H1 (cell line): ENCODE measurements at regions not wholly inside any gene's neighbourhood (a gene's known extent, or its start where the extent isn't known, plus 50 kb on each side); places are given as distances from the start of the nearest gene placed in this dataset.

Experiments used
- CTCF ChIA-PET: fragments of 300-600 bp; sonication (Branson Sonifier 250); formaldehyde crosslinking; loops from one replicate; lab custom pipeline; 2021; ENCODE audit not compliant: partially characterized antibody; lab: Charles Lee
- POLR2A ChIA-PET: fragments of 300-600 bp; sonication (Branson Sonifier 250); formaldehyde crosslinking; loops from one replicate; lab custom pipeline; 2021; ENCODE audit warnings: inconsistent platforms; ENCODE audit not compliant: partially characterized antibody; lab: Charles Lee
- DNase-seq, 2 experiments: peaks; one replicate each; pipeline versions ENCODE4 v3.0.0 to v3.0.0-alpha.2; 2010 to 2022; ENCODE audit warnings: low spot score in 2 of 2, low read depth in 1 of 2, mixed read lengths in 1 of 2
- FAIRE-seq: peaks from 2 replicates; lab custom pipeline; 2011; peaks lifted over from hg19 to GRCh38; lab: Jason Lieb, UNC
- H2AFZ ChIP-seq: 2 replicates; pipeline ENCODE4 v1.8.1; 2012; ENCODE audit warnings: low read length, inconsistent platforms
- H2AK5ac ChIP-seq: 2 replicates; pipeline ENCODE4 v1.6.1; 2013; ENCODE audit warnings: low read depth, low read length
- H2BK120ac ChIP-seq: replicated peaks from 2 replicates; pipeline ENCODE3; 2013; ENCODE audit warnings: low read depth, low read length, inconsistent platforms
- H2BK12ac ChIP-seq: 2 replicates; pipeline ENCODE4 v1.6.1; 2013; ENCODE audit warnings: low read depth, low read length
- H2BK15ac ChIP-seq: 2 replicates; pipeline ENCODE4 v1.6.1; 2013; ENCODE audit warnings: low read length
- H2BK20ac ChIP-seq: 2 replicates; pipeline ENCODE4 v1.6.1; 2013; ENCODE audit warnings: low read length
- H2BK5ac ChIP-seq: 2 replicates; pipeline ENCODE4 v1.6.1; 2013; ENCODE audit warnings: low read depth, low read length
- H3K14ac ChIP-seq: 2 replicates; pipeline ENCODE4 v1.6.1; 2013; ENCODE audit warnings: inconsistent platforms; ENCODE audit not compliant: insufficient read length
- H3K18ac ChIP-seq: 2 replicates; pipeline ENCODE4 v1.6.1; 2013; ENCODE audit warnings: low read length; ENCODE audit errors: extremely low read depth
- H3K23ac ChIP-seq: 2 replicates; pipeline ENCODE4 v1.6.1; 2013; ENCODE audit warnings: inconsistent platforms; ENCODE audit not compliant: insufficient read length
- H3K23me2 ChIP-seq: 2 replicates; pipeline ENCODE4 v1.6.1; 2013; ENCODE audit warnings: low read depth, low read length
- H3K27ac ChIP-seq: 2 replicates; pipeline ENCODE4 v1.6.1; 2011; ENCODE audit warnings: low read depth, low read length, inconsistent platforms
- H3K27me3 ChIP-seq, 4 experiments: replicated peaks in 1 of 4; 1 replicate in 1 of 4; 2 replicates in 3 of 4; pipeline versions ENCODE4 v1.6.1 to v1.8.1; 2011 to 2013; ENCODE audit warnings: low read length in 3 of 4, mild to moderate bottlenecking in 3 of 4, inconsistent platforms in 2 of 4, mixed read lengths in 2 of 4, moderate library complexity in 1 of 4; ENCODE audit not compliant: control insufficient read depth in 3 of 4, insufficient read depth in 3 of 4; ENCODE audit errors: extremely low read depth in 1 of 4
- H3K36me3 ChIP-seq, 4 experiments: 2 replicates each; pipeline versions ENCODE4 v1.6.1 to v1.8.1; 2011 to 2013; ENCODE audit warnings: mild to moderate bottlenecking in 4 of 4, low read length in 3 of 4, moderate library complexity in 2 of 4, control low read depth in 1 of 4, inconsistent platforms in 1 of 4; ENCODE audit not compliant: insufficient read depth in 4 of 4, control insufficient read depth in 2 of 4
- H3K4ac ChIP-seq: replicated peaks from 2 replicates; pipeline ENCODE3; 2013; ENCODE audit warnings: low read length, low read depth, mixed read lengths, inconsistent platforms; ENCODE audit not compliant: insufficient read length
- H3K4me1 ChIP-seq, 4 experiments: replicated peaks in 1 of 4; 1 replicate in 1 of 4; 2 replicates in 3 of 4; pipeline versions ENCODE4 v1.6.1 to v1.8.1; 2011 to 2013; ENCODE audit warnings: low read length in 3 of 4, inconsistent platforms in 2 of 4, mixed read lengths in 1 of 4; ENCODE audit not compliant: insufficient read depth in 4 of 4, control insufficient read depth in 3 of 4
- H3K4me2 ChIP-seq, 2 experiments: 2 replicates each; pipeline versions ENCODE4 v1.6.1 to v1.8.1; 2011 to 2013; ENCODE audit warnings: low read depth in 2 of 2, low read length in 2 of 2, control low read depth in 1 of 2, inconsistent platforms in 1 of 2, mild to moderate bottlenecking in 1 of 2; ENCODE audit not compliant: insufficient read depth in 1 of 2
- H3K4me3 ChIP-seq, 4 experiments: fragments of 200-600, 300-600 bp in 1 of 4; sonication (generic), shearing (Covaris generic), sonication (Bioruptor Twin) in 1 of 4; 2 replicates each; pipeline versions ENCODE4 v1.5.1 to v1.8.1; 2011 to 2016; ENCODE audit warnings: low read length in 4 of 4, low read depth in 3 of 4, control low read depth in 2 of 4, inconsistent platforms in 2 of 4, mild to moderate bottlenecking in 2 of 4, mixed read lengths in 1 of 4, moderate library complexity in 1 of 4; ENCODE audit not compliant: insufficient read depth in 2 of 4; ENCODE audit errors: extremely low read depth in 1 of 4
- H3K56ac ChIP-seq: replicated peaks from 2 replicates; pipeline ENCODE3; 2013; ENCODE audit warnings: low read depth, mild to moderate bottlenecking, mixed read lengths, low read length, inconsistent platforms; ENCODE audit not compliant: insufficient read length
- H3K79me1 ChIP-seq: 2 replicates; pipeline ENCODE4 v1.6.1; 2013; ENCODE audit warnings: low read depth, low read length, control low read depth
- H3K79me2 ChIP-seq, 2 experiments: 2 replicates each; pipeline versions ENCODE4 v1.6.1 to v1.8.1; 2012 to 2013; ENCODE audit warnings: low read length in 2 of 2, mild to moderate bottlenecking in 2 of 2, inconsistent platforms in 1 of 2; ENCODE audit not compliant: insufficient read depth in 2 of 2, control insufficient read depth in 1 of 2
- H3K9ac ChIP-seq, 4 experiments: replicated peaks in 1 of 4; 1 replicate in 1 of 4; 2 replicates in 3 of 4; pipeline versions ENCODE4 v1.6.1 to v1.8.1; 2011 to 2013; ENCODE audit warnings: low read depth in 3 of 4, low read length in 3 of 4, control low read depth in 2 of 4, mild to moderate bottlenecking in 2 of 4, moderate library complexity in 2 of 4, inconsistent platforms in 1 of 4; ENCODE audit errors: extremely low read depth in 1 of 4
- H3K9me3 ChIP-seq, 2 experiments: 2 replicates each; pipeline versions ENCODE4 v1.6.1 to v1.8.1; 2012 to 2013; ENCODE audit warnings: mild to moderate bottlenecking in 2 of 2, moderate library complexity in 2 of 2, control low read depth in 1 of 2, inconsistent platforms in 1 of 2, low read depth in 1 of 2, low read length in 1 of 2, mixed read lengths in 1 of 2; ENCODE audit not compliant: insufficient read depth in 2 of 2
- H4K20me1 ChIP-seq, 2 experiments: replicated peaks in 1 of 2; 2 replicates each; pipeline versions ENCODE3 to v1.8.1; 2011 to 2013; ENCODE audit warnings: inconsistent platforms in 2 of 2, low read length in 2 of 2, mild to moderate bottlenecking in 1 of 2; ENCODE audit not compliant: insufficient read depth in 2 of 2, control insufficient read depth in 1 of 2
- H4K5ac ChIP-seq: 2 replicates; pipeline ENCODE4 v1.6.1; 2013; ENCODE audit warnings: low read length, low read depth, mixed read lengths, inconsistent platforms; ENCODE audit not compliant: insufficient read length
- H4K8ac ChIP-seq: 2 replicates; pipeline ENCODE4 v1.8.0; 2013; ENCODE audit warnings: mild to moderate bottlenecking, moderate library complexity, low read length, inconsistent platforms; ENCODE audit not compliant: insufficient read depth; ENCODE audit errors: extremely low read depth
- H4K91ac ChIP-seq: replicated peaks from 2 replicates; pipeline ENCODE3; 2013; ENCODE audit warnings: low read length, mixed read lengths, inconsistent platforms; ENCODE audit not compliant: insufficient read length
- BRCA1 ChIP-seq: IDR thresholded peaks from 2 replicates; pipeline ENCODE4 v1.6.1; 2012; ENCODE audit warnings: low read depth, low read length, improper control_type of control experiment
- CBX5 ChIP-seq: fragments of 300-800, 300-1000 bp; sonication (generic); IDR thresholded peaks from 2 replicates; pipeline ENCODE4 v1.7.1; 2016; ENCODE audit warnings: antibody characterized with exemption, low read length, low read depth
- NRF1 ChIP-seq: IDR thresholded peaks from 2 replicates; pipeline ENCODE4 v1.6.1; 2011; ENCODE audit warnings: mild to moderate bottlenecking, low read depth, low read length, improper control_type of control experiment
- SIRT6 ChIP-seq: IDR thresholded peaks from one replicate; pipeline ENCODE4 v1.7.1; 2012; ENCODE audit warnings: low read length, inconsistent platforms
- SP2 ChIP-seq: IDR thresholded peaks from 2 replicates; pipeline ENCODE4 v1.6.1; 2012; ENCODE audit warnings: mild to moderate bottlenecking, low read length, inconsistent platforms
- YY1 ChIP-seq: IDR thresholded peaks from 2 replicates; pipeline ENCODE4 v1.6.1; 2011; ENCODE audit warnings: low read depth, mild to moderate bottlenecking, low read length
- WGBS, 2 experiments: shearing (Covaris generic) in 1 of 2; methylation state at CpG; one replicate each; pipeline versions ENCODE4 v1.1.6 to v1.1.7; 2013 to 2015; ENCODE audit warnings: low lambda C conversion rate in 2 of 2, mixed read lengths in 2 of 2, inconsistent platforms in 1 of 2, low coverage in 1 of 2, missing lambda C conversion rate in 1 of 2; ENCODE audit not compliant: insufficient replicate concordance in 2 of 2, insufficient coverage in 1 of 2, insufficient read length in 1 of 2; ENCODE audit errors: extremely low coverage in 1 of 2, missing lambda C conversion rate in 1 of 2; 5-methylcytosine and 5-hydroxymethylcytosine counted together

GRCh38 chr2:191522478-191523120 lies 155.3 kb upstream of the NABP1 start:
- no peak overlapping the region for H3K27ac ChIP-seq
- H3K9ac ChIP-seq: no peak overlapping the region
- no peak overlapping the region for H2BK5ac ChIP-seq
- no peak for DNase-seq
- no peak overlapping the region for H2AFZ ChIP-seq
- TF ChIP-seq SP2: no peak
- no peak for TF ChIP-seq SIRT6
- no peak for TF ChIP-seq YY1
- TF ChIP-seq NRF1: no peak
- TF ChIP-seq CBX5: no peak
- TF ChIP-seq BRCA1: no peak
- TF ChIP-seq, all 59 proteins: peak for 0
- Histone ChIP-seq H2BK20ac (no peak overlapping the region), H2BK120ac (no peak overlapping the region), H4K20me1 (no peaks in the 10 kb centered on the region), H3K4me3 (no peak overlapping the region), H3K23ac (no peak overlapping the region), H4K8ac (no peak overlapping the region), H3K23me2 (no peaks in the 10 kb centered on the region; the same call in 1 of the 2 replicates), H3K79me1 (no peaks in the 10 kb centered on the region), H3K4ac (no peak overlapping the region), H4K5ac (no peak overlapping the region), H3K36me3 (no peaks in the 10 kb centered on the region), H3K14ac (no peak overlapping the region), H3K18ac (no peak overlapping the region), H3K4me1 (no peaks in the 10 kb centered on the region), H2BK12ac (no peak overlapping the region), H3K27me3 (no peaks in the 10 kb centered on the region), H3K79me2 (no peaks in the 10 kb centered on the region), H3K9me3 (no peaks in the 10 kb centered on the region), H2BK15ac (no peak overlapping the region), H2AK5ac (no peak overlapping the region), H4K91ac (no peak overlapping the region), H3K56ac (no peak overlapping the region), H3K4me2 (no peak overlapping the region)
- 85% methylated on average over 7 of the region's 7 CpGs; no CpG with 5 or more reads in 1 of the 2 experiments for WGBS, 2 experiments
- no peak for FAIRE-seq
- POLR2A ChIA-PET: no interaction called here
- CTCF ChIA-PET: interaction anchor here (0.7 to 3.3 kb wide), 13 partner anchors 10 to 472 kb away, joined by 3 to 23 read pairs (median 5); no protein-coding TSS in a partner anchor
